ENCODE measurements at regions not wholly inside any gene's neighbourhood (a gene's known extent, or its start where the extent isn't known, plus 50 kb on each side); places are given as distances from the start of the nearest gene placed in this dataset.

GRCh38 chr2:20150110-20150706 is 74.7 kb downstream of the SDC1 start:
- no peaks in the 10 kb centered on the region for H3K4me1 ChIP-seq (ENCODE audit: control insufficient read depth in 1 of 2, insufficient read depth in 2 of 2, low read length in 2 of 2)
- H3K4me3 Mint-ChIP-seq, result no peak overlapping the region
- no peak overlapping the region for H3K4me2 ChIP-seq (replicated peaks; ENCODE audit: extremely low read depth, low read length, poor library complexity, severe bottlenecking)
- no peak for DNase-seq
- no peak overlapping the region for H3K27ac Mint-ChIP-seq
- H3K79me2 ChIP-seq (ENCODE audit: insufficient read depth, low read length), result no peaks in the 10 kb centered on the region
- WGBS (ENCODE audit: insufficient coverage), result no CpG with 5 or more reads among the region's 5 CpGs
- H3K4me3 ChIP-seq (replicated peaks in 1 of 3; ENCODE audit: low read depth in 2 of 3, low read length in 3 of 3), result no peak overlapping the region
- no peaks in the 10 kb centered on the region for H4K20me1 ChIP-seq (ENCODE audit: insufficient read depth, low read length)
- H3K36me3 Mint-ChIP-seq, result no peaks in the 10 kb centered on the region
- no peaks in the 10 kb centered on the region for H3K9me3 Mint-ChIP-seq
- H3K4me1 Mint-ChIP-seq, result no peaks in the 10 kb centered on the region
- no peak overlapping the region for H2AFZ ChIP-seq (ENCODE audit: insufficient read depth, low read depth, low read length, poor library complexity, severe bottlenecking)
- no peaks in the 10 kb centered on the region for H3K9me3 ChIP-seq (replicated peaks in 1 of 2; ENCODE audit: control insufficient read depth in 1 of 2, insufficient read depth in 1 of 2, low read length in 2 of 2)
- intact Hi-C loops (cut with micrococcal nuclease), result no loop called here
- H3K36me3 ChIP-seq (replicated peaks in 1 of 2; ENCODE audit: control insufficient read depth in 1 of 2, insufficient read depth in 2 of 2, low read length in 2 of 2), result no peaks in the 10 kb centered on the region
- H3K27me3 ChIP-seq (ENCODE audit: control insufficient read depth in 2 of 2, insufficient read depth in 2 of 2, low read length in 2 of 2), result no peaks in the 10 kb centered on the region
- peaks cover 4 to 5% (median 4%) of the 10 kb centered on the region in 3 donors for H3K27me3 Mint-ChIP-seq (ENCODE audit: low read depth in 3 of 3)
- no peak overlapping the region for H3K27ac ChIP-seq (ENCODE audit: low read depth in 1 of 2, low read length in 2 of 2)
- no peak for TF ChIP-seq CTCF (IDR thresholded peaks at IDR 0.05)
- H3K9ac ChIP-seq (ENCODE audit: insufficient read depth, low read length, poor library complexity, severe bottlenecking), result no peak overlapping the region

GRCh38 chr2:20149703-20150030 is 75.3 kb downstream of the SDC1 start:
- no peaks in the 10 kb centered on the region for H3K36me3 ChIP-seq (replicated peaks in 1 of 2; ENCODE audit: control insufficient read depth in 1 of 2, insufficient read depth in 2 of 2, low read length in 2 of 2)
- no peaks in the 10 kb centered on the region for H3K9me3 Mint-ChIP-seq
- WGBS (ENCODE audit: insufficient coverage), result 88% methylated on average over 5 of the region's 5 CpGs
- H3K9ac ChIP-seq (ENCODE audit: insufficient read depth, low read length, poor library complexity, severe bottlenecking), result no peak overlapping the region
- no peak overlapping the region for H2AFZ ChIP-seq (ENCODE audit: insufficient read depth, low read depth, low read length, poor library complexity, severe bottlenecking)
- H3K79me2 ChIP-seq (ENCODE audit: insufficient read depth, low read length), result no peaks in the 10 kb centered on the region
- no peaks in the 10 kb centered on the region for H4K20me1 ChIP-seq (ENCODE audit: insufficient read depth, low read length)
- no peaks in the 10 kb centered on the region for H3K36me3 Mint-ChIP-seq
- no peaks in the 10 kb centered on the region for H3K27me3 ChIP-seq (ENCODE audit: control insufficient read depth in 2 of 2, insufficient read depth in 2 of 2, low read length in 2 of 2)
- no peak overlapping the region for H3K27ac ChIP-seq (ENCODE audit: low read depth in 1 of 2, low read length in 2 of 2)
- no peak for TF ChIP-seq CTCF (IDR thresholded peaks at IDR 0.05)
- H3K27me3 Mint-ChIP-seq (ENCODE audit: low read depth in 3 of 3), result peaks cover 4 to 5% (median 4%) of the 10 kb centered on the region in 3 donors
- H3K27ac Mint-ChIP-seq, result no peak overlapping the region
- intact Hi-C loops (cut with micrococcal nuclease), result no loop called here
- H3K9me3 ChIP-seq (replicated peaks in 1 of 2; ENCODE audit: control insufficient read depth in 1 of 2, insufficient read depth in 1 of 2, low read length in 2 of 2), result no peaks in the 10 kb centered on the region
- no peak overlapping the region for H3K4me3 Mint-ChIP-seq
- H3K4me2 ChIP-seq (replicated peaks; ENCODE audit: extremely low read depth, low read length, poor library complexity, severe bottlenecking), result no peak overlapping the region
- no peak overlapping the region for H3K4me3 ChIP-seq (replicated peaks in 1 of 3; ENCODE audit: low read depth in 2 of 3, low read length in 3 of 3)
- no peak for DNase-seq
- H3K4me1 ChIP-seq (ENCODE audit: control insufficient read depth in 1 of 2, insufficient read depth in 2 of 2, low read length in 2 of 2), result no peaks in the 10 kb centered on the region
- no peaks in the 10 kb centered on the region for H3K4me1 Mint-ChIP-seq
